ENCODE measurements at regions not wholly inside any gene's neighbourhood (a gene's known extent, or its start where the extent isn't known, plus 50 kb on each side); places are given as distances from the start of the nearest gene placed in this dataset.
"Not testable (repeated sequence)": the region's sequence is repeated elsewhere in the genome, so short reads cannot be mapped to it uniquely, and the experiment has no call there.

GRCh38 chr2:105525201-105525600, 126.3 kb upstream of the FHL2 start:
- no peak for DNase-seq

- no peak for DNase-seq
These were observed 123.8 kb upstream of the FHL2 start for GRCh38 chr2:105522645-105523044.

- DNase-seq, result no peak
These were observed 122.8 kb upstream of the FHL2 start for GRCh38 chr2:105521616-105522015.

- peak; percentile 7 to 36 for DNase-seq
These were observed 122.3 kb upstream of the FHL2 start for GRCh38 chr2:105521176-105521575.

- DNase-seq, result no peak
These were observed 120.7 kb upstream of the FHL2 start for GRCh38 chr2:105519516-105519915.

- DNase-seq, result peak in 1 of 2 experiments; percentile 4
These were observed 120.0 kb upstream of the FHL2 start for GRCh38 chr2:105518897-105519296.

- no peak for DNase-seq
These were observed 119.2 kb upstream of the FHL2 start for GRCh38 chr2:105517814-105518705.

- DNase-seq, result no peak
These were observed 116.9 kb upstream of the FHL2 start for GRCh38 chr2:105515581-105516415.

- no peak for DNase-seq
These were observed 115.7 kb upstream of the FHL2 start for GRCh38 chr2:105514576-105514975.

- peak in 1 of 2 experiments; percentile 4 for DNase-seq
These were observed 112.1 kb upstream of the FHL2 start for GRCh38 chr2:105510761-105511528.

- DNase-seq, result no peak
These were observed 110.6 kb upstream of the FHL2 start for GRCh38 chr2:105509269-105510086.

GRCh38 chr2:105506860-105507259, 108.0 kb upstream of the FHL2 start:
- DNase-seq, result not testable (repeated sequence)

GRCh38 chr2:105504459-105504858, 105.6 kb upstream of the FHL2 start:
- DNase-seq, result no peak

- DNase-seq, result no peak
These were observed 103.9 kb upstream of the FHL2 start for GRCh38 chr2:105502625-105503334.

- no peak for DNase-seq
These were observed 99.5 kb upstream of the FHL2 start for GRCh38 chr2:105498281-105498846.

GRCh38 chr2:105497094-105497493, 98.2 kb upstream of the FHL2 start:
- DNase-seq, result no peak

- no peak for DNase-seq
These were observed 97.4 kb upstream of the FHL2 start for GRCh38 chr2:105496271-105496670.

GRCh38 chr2:105494683-105495425, 96.0 kb upstream of the FHL2 start:
- DNase-seq, result no peak

GRCh38 chr2:105490956-105491355, 92.1 kb upstream of the FHL2 start:
- no peak for DNase-seq

- no peak for DNase-seq
These were observed 91.4 kb upstream of the FHL2 start for GRCh38 chr2:105490204-105490603.
